ENCODE measurements at regions not wholly inside any gene's neighbourhood (a gene's known extent, or its start where the extent isn't known, plus 50 kb on each side); places are given as distances from the start of the nearest gene placed in this dataset.
A peak's percentile ranks its signal among the peaks of the same experiment; 100 is the strongest.

- Mint-ChIP-seq H3K36me3 (ENCODE audit: low read depth) (peaks cover 3% of the 10 kb centered on the region), H3K27ac (no peak overlapping the region), H3K27me3 (ENCODE audit: low read depth) (no peaks in the 10 kb centered on the region), H3K4me1 (no peaks in the 10 kb centered on the region), H3K4me3 (no peak overlapping the region), H3K9me3 (peaks cover 15% of the 10 kb centered on the region)
- TF ChIP-seq CTCF (IDR thresholded peaks at IDR 0.05; ENCODE audit: unreplicated experiment in 3 of 3): no peak
Measured at GRCh38 chr2:147223553-147224060, 621.2 kb upstream of the ACVR2A start.

- H3K36me3 Mint-ChIP-seq (ENCODE audit: low read depth): peaks cover 3% of the 10 kb centered on the region
- TF ChIP-seq CTCF (IDR thresholded peaks at IDR 0.05; ENCODE audit: unreplicated experiment in 3 of 3): no peak
- no peaks in the 10 kb centered on the region for H3K4me1 Mint-ChIP-seq
- H3K27ac Mint-ChIP-seq: no peak overlapping the region
- peaks cover 15% of the 10 kb centered on the region for H3K9me3 Mint-ChIP-seq
- no peak overlapping the region for H3K4me3 Mint-ChIP-seq
- H3K27me3 Mint-ChIP-seq (ENCODE audit: low read depth): no peaks in the 10 kb centered on the region
Measured at GRCh38 chr2:147223119-147223518, 621.7 kb upstream of the ACVR2A start.

- TF ChIP-seq CTCF (IDR thresholded peaks at IDR 0.05; ENCODE audit: unreplicated experiment in 3 of 3): no peak
- Mint-ChIP-seq H3K9me3 (peaks cover 14% of the 10 kb centered on the region), H3K36me3 (ENCODE audit: low read depth) (peaks cover 3% of the 10 kb centered on the region), H3K27ac (no peak overlapping the region), H3K4me1 (no peaks in the 10 kb centered on the region), H3K27me3 (ENCODE audit: low read depth) (no peaks in the 10 kb centered on the region), H3K4me3 (no peak overlapping the region)
Measured at GRCh38 chr2:147222506-147222905, 622.3 kb upstream of the ACVR2A start.

- H3K27me3 Mint-ChIP-seq (ENCODE audit: low read depth): peaks cover 3% of the 10 kb centered on the region
- H3K9me3 Mint-ChIP-seq: peaks cover 12% of the 10 kb centered on the region
- no peak overlapping the region for H3K4me3 Mint-ChIP-seq
- H3K27ac Mint-ChIP-seq: peak overlapping the region in 2 of 3 experiments; percentile 69 to 70
- no peak for TF ChIP-seq CTCF (IDR thresholded peaks at IDR 0.05; ENCODE audit: unreplicated experiment in 3 of 3)
- peaks cover 3% of the 10 kb centered on the region for H3K36me3 Mint-ChIP-seq (ENCODE audit: low read depth)
- peaks cover 13% of the 10 kb centered on the region for H3K4me1 Mint-ChIP-seq
Measured at GRCh38 chr2:147214914-147215313, 629.9 kb upstream of the ACVR2A start.

- Mint-ChIP-seq H3K9me3 (peaks cover 9% of the 10 kb centered on the region), H3K27me3 (ENCODE audit: low read depth) (peaks cover 3% of the 10 kb centered on the region), H3K27ac (no peak overlapping the region), H3K36me3 (ENCODE audit: low read depth) (no peaks in the 10 kb centered on the region), H3K4me1 (peaks cover 13% of the 10 kb centered on the region), H3K4me3 (no peak overlapping the region)
- no peak for TF ChIP-seq CTCF (IDR thresholded peaks at IDR 0.05; ENCODE audit: unreplicated experiment in 3 of 3)
Measured at GRCh38 chr2:147211484-147211883, 633.3 kb upstream of the ACVR2A start.

GRCh38 chr2:147204102-147204501, 640.7 kb upstream of the ACVR2A start:
- no peaks in the 10 kb centered on the region for H3K36me3 Mint-ChIP-seq (ENCODE audit: low read depth)
- H3K27me3 Mint-ChIP-seq (ENCODE audit: low read depth): no peaks in the 10 kb centered on the region
- peaks cover 13% of the 10 kb centered on the region for H3K4me1 Mint-ChIP-seq
- TF ChIP-seq CTCF (IDR thresholded peaks at IDR 0.05; ENCODE audit: unreplicated experiment in 3 of 3): no peak
- H3K9me3 Mint-ChIP-seq: peaks cover 20% of the 10 kb centered on the region
- H3K27ac Mint-ChIP-seq: no peak overlapping the region
- no peak overlapping the region for H3K4me3 Mint-ChIP-seq
